GM18519 (cell line): ENCODE measurements at regions not wholly inside any gene's neighbourhood (a gene's known extent, or its start where the extent isn't known, plus 50 kb on each side); places are given as distances from the start of the nearest gene placed in this dataset.

ENCODE experiments used
- ATAC-seq: cut with Tn5 transposase; IDR thresholded peaks from one replicate; pipeline ENCODE4 v1.9.1; 2021; ENCODE audit warnings: mild to moderate bottlenecking, moderate library complexity; ENCODE audit not compliant: unreplicated experiment, low FRiP score

GRCh38 chr14:38851111-38851510 is 251.9 kb downstream of the SEC23A start:
- ATAC-seq, result no peak

DNA sequence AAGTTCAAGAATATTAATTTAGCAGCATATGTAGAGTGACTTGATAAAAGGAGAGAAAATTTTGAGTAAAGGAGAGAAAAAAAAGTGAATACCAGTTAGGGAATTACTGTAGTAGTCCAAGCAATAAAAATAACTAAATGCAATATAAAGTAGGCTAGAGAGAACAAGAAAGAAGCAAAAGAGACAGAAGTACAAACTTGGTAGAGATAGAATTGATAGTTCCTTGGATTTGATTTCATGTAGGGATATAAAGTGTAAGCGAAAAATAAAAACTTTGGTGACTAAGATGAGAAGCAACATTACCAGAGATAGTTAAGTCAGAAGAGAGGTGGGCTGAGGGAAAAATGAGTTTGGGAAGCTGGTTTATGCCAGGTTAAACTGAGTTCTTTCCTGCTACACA is 252.4 kb downstream of the SEC23A start:
- no peak for ATAC-seq

DNA sequence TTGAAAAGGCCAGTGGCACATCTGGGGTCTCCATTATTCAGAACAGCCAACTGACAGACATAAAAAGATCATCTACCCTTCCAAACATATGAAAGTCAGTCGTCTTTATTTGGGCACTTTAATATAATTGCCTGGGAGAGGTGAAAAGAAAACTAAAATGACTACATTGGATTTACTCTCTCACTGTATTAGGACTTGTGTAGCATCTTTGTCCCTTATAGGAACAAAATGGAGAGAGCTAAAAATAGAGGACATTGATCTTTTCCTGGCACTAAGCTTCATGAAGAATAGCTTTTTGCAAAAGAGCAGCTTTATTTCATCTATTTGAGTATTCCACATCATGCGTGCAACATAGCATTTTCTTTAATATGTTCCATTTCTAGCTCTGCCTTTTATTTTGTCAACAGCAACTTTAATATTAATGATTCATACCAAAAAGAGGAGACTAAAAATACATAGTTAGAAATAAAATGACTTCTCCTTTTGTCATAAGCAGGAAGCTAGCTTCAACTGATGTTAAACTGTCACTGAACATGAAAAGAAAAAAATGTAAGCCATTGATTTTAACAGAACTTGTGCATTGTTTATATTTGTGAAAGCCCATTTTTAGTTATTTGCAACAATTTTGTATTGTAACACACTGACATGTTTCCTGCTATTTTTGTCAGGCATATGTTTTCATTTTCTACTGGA is 254.6 kb downstream of the SEC23A start:
- no peak for ATAC-seq

- ATAC-seq, result no peak
Measured at GRCh38 chr14:38847161-38847560, 255.9 kb downstream of the SEC23A start.

DNA sequence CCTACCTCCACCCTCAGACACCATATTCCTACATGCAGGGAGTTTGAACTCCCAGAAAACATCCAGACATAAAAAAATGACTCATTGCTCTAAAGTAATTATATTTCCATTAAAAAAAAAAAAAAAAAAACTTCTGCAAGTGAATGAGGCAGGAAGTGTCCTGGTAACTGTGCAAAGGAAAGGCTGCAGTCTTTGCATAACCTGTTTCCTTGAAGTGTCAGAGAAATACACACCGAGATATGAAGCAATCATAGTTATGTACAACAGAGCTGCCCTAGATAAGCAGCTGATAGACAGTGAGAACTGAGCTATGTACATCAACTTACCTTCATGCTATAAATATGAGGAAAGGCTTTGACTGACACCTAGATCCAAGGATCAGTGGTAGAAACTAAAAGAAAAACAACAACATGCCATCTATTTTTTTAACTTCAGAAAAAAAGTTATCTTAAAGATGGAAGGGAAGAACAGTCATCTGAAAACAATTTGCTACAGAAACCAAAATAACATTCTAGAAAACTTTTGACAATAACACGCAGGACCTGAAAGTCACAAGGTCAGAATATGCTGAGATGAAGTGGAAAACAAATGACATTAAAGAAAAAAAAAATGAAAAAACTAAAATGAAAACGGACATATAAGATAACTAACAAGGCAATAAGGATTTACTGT is 263.2 kb downstream of the SEC23A start:
- ATAC-seq, result no peak

DNA sequence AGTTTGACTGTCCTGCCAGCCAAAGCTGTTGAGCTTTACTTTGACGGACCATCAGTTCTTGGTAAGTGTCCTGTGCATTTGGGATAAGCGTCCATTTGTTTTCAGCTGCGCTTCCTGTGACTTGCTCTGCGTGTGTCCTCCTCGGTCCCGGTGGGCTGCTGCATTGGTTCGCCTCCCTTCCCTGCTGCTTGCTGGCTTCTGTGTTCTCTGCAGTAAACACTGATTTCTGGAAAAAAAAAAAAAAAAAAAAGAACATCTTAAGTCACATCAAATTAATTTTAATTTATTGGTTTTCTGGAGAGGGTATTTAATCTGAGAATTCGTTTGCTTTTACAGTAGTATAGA is 264.1 kb downstream of the SEC23A start:
- ATAC-seq, result no peak

- ATAC-seq, result no peak
Measured at GRCh38 chr14:38838049-38838978, 264.7 kb downstream of the SEC23A start.

DNA sequence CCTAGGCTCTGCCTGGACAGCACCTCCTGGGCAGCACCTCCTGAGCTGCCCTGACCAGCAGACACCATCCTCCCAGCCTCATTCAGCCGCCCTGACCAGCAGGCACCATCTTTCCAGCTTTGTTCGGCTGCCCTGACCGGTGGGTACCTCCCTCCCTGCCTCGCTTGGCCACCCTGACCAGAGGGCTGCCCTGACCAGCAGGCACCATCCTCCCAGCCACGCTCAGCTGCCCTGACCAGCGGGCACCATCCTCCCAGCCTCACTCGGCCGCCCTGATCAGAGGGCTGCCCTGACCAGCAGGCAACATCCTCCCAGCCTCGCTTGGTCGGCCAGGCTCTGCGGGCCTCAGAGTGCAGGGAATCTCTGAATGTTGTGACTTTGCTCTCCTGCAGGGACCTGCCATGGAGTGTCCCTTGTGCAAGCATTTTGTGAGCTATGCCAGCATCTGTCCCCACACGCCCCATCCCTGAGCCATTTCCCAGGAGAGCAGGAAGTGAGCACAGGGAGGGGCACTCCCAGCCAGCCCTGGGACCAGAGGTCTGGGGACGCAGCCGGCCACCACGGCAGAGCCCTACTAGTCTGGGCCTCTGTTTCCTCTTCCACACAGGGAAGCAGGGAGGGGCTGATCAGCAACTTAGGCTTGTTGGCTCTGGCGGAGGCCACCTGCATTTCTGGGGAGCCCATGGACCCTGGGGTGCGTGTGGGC is 265.5 kb downstream of the SEC23A start:
- ATAC-seq, result no peak

GRCh38 chr14:38836539-38836938 is 266.5 kb downstream of the SEC23A start:
- no peak for ATAC-seq

- no peak for ATAC-seq
Measured at GRCh38 chr14:38835874-38836273, 267.2 kb downstream of the SEC23A start.

DNA sequence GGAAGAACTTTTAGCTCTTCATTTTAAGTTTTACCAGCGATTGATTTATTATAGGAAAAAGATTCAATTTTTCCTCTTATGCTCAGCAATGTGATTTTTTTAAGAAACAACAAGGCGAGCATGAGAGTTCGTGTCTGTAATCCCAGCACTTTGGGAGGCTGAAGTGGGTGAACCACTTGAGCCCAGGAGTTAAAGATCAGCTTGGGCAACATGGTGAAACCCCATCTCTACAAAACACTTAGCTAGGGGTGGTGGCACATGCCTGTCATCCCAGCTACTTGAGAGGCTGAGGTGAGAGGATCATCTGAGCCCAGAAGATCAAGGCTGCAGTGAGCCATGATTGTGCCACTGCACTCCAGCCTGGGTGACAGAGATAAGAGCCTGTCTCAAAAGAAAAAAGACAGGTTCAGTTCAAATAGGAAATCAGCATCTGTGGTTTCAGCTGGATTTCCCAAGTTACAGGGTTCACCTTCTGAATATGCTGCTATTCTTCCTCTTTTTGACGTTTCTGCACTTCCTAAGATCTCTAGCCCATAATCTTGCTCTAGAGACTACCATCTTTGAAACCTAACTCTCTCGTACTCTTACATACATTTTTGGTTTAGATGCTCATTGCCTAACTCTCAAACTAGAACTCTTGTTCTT is 274.7 kb downstream of the SEC23A start:
- ATAC-seq, result no peak

- ATAC-seq, result no peak
Measured at GRCh38 chr14:38824706-38825105, 278.3 kb downstream of the SEC23A start.

GRCh38 chr14:38818555-38818954 is 284.5 kb downstream of the SEC23A start:
- ATAC-seq, result no peak

DNA sequence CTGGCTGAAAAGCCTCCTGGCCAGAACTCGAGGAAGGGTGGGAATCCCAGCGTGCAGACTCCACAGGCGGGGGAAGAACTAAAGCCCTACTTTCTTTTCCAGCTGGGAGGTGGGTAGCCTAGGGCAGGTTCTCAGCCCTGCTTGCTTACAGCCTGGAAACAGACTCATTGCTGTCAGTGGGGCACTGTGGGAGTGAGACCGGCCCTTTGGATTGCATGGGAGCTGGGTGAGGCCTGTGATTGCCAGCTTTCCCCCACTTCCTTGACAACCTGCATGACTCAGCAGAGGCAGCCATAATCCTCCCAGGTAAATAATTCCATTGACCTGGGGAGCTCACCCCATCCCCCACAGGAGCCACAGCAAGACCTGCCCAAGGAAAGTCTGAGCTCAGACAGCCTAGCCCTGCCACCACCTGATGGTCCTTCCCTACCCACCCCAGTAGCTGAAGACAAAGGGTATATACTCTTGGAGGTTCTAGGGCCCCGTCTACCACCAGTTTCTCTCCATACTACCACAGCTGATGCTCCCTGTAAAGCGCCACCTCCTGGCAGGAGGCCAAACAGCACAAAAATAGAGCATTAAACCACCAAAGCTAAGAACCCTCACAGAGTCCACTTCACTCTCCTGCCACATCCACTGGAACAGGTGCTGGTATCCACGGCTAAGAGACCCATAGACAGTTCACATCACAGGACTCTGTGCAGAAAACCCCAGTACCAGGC is 294.1 kb downstream of the SEC23A start:
- ATAC-seq, result no peak

- ATAC-seq, result no peak
Measured at GRCh38 chr14:38799671-38800070, 303.4 kb downstream of the SEC23A start.

GRCh38 chr14:38794677-38795076 is 308.4 kb downstream of the SEC23A start:
- no peak for ATAC-seq

DNA sequence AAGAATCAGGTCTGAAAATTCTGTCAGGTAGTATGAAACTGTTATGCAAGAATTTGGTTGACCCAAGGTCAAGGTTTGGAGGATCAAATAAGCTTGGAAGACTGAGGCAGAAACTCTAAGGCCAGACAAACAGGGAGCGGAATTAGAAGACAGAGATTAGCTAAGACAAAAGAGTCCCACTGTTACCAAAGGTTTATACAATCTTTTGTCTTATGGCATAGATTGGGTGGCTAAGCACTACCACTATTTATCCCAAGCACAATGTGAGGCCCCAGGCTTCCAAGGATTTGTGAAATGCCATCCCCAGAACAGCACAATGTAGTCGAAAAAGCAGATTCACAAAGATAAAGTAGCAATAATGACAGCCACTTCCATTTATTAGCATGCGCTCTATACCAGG is 311.2 kb downstream of the SEC23A start:
- no peak for ATAC-seq

DNA sequence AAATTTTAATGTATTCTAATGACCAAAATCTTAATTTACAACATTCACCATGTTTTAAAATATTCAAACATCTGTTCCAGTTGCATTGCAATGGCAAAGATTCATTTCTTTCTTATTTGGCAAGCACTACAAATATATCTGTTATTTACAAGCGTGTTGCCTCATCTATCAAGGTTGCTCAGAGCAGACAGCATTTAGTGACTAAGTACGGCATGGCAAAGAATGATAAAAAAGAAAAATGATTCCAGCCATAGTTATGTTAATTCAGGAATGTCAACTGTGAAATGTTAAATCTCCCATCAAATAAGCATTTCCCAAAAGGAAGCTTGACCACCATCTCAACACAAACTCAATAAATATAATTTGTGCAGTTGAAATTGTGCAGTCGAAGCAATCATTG is 312.1 kb downstream of the SEC23A start:
- no peak for ATAC-seq

GRCh38 chr14:38789805-38790204 is 313.2 kb downstream of the SEC23A start:
- no peak for ATAC-seq

- ATAC-seq, result no peak
Measured at GRCh38 chr14:38788060-38788459, 315.0 kb downstream of the SEC23A start.
